ENCODE measurements at regions not wholly inside any gene's neighbourhood (a gene's known extent, or its start where the extent isn't known, plus 50 kb on each side); places are given as distances from the start of the nearest gene placed in this dataset.

GRCh38 chr4:159503236-159504008 lies 400.5 kb downstream of the RAPGEF2 start:
- DNase-seq = no peak

GRCh38 chr4:159504684-159505083 lies 401.8 kb downstream of the RAPGEF2 start:
- DNase-seq = peak; percentile 50

GRCh38 chr4:159505266-159505975 lies 402.5 kb downstream of the RAPGEF2 start:
- DNase-seq = no peak

GRCh38 chr4:159506801-159507517 lies 404.1 kb downstream of the RAPGEF2 start:
- DNase-seq = no peak

GRCh38 chr4:159508917-159509500 lies 406.1 kb downstream of the RAPGEF2 start:
- peak; percentile 58 for DNase-seq

GRCh38 chr4:159512348-159512747 lies 409.5 kb downstream of the RAPGEF2 start:
- DNase-seq = no peak

- no peak for DNase-seq
Observed at GRCh38 chr4:159515314-159516025, 412.6 kb downstream of the RAPGEF2 start.

- peak; percentile 78 for DNase-seq
Observed at GRCh38 chr4:159516556-159517140, 413.8 kb downstream of the RAPGEF2 start.

GRCh38 chr4:159520074-159520473 lies 417.2 kb downstream of the RAPGEF2 start:
- no peak for DNase-seq

- no peak for DNase-seq
Observed at GRCh38 chr4:159526172-159526571, 423.3 kb downstream of the RAPGEF2 start.

- no peak for DNase-seq
Observed at GRCh38 chr4:159534655-159535054, 431.8 kb downstream of the RAPGEF2 start.

GRCh38 chr4:159538556-159538955 lies 435.7 kb downstream of the RAPGEF2 start:
- DNase-seq = no peak

GRCh38 chr4:159540038-159540437 lies 437.2 kb downstream of the RAPGEF2 start:
- DNase-seq = no peak

- DNase-seq = no peak
Observed at GRCh38 chr4:159540501-159540900, 437.6 kb downstream of the RAPGEF2 start.

- DNase-seq = no peak
Observed at GRCh38 chr4:159541143-159541542, 438.3 kb downstream of the RAPGEF2 start.

GRCh38 chr4:159542296-159542695 lies 439.4 kb downstream of the RAPGEF2 start:
- DNase-seq = no peak

GRCh38 chr4:159543831-159544230 lies 441.0 kb downstream of the RAPGEF2 start:
- no peak for DNase-seq

GRCh38 chr4:159545556-159545955 lies 442.7 kb downstream of the RAPGEF2 start:
- no peak for DNase-seq

GRCh38 chr4:159547645-159548308 lies 444.9 kb downstream of the RAPGEF2 start:
- DNase-seq = no peak

GRCh38 chr4:159549098-159549518 lies 446.2 kb downstream of the RAPGEF2 start:
- no peak for DNase-seq

GRCh38 chr4:159551281-159551680 lies 448.4 kb downstream of the RAPGEF2 start:
- DNase-seq = no peak
